B cell (primary cell): ENCODE measurements at regions not wholly inside any gene's neighbourhood (a gene's known extent, or its start where the extent isn't known, plus 50 kb on each side); places are given as distances from the start of the nearest gene placed in this dataset.

Experiments used
- ATAC-seq: fragments of 200-7000 bp; cut with Tn5 transposase; one replicate; pipeline ENCODE4 v1.10.0; 2021; ENCODE audit warnings: low read depth, mild to moderate bottlenecking, moderate number of reproducible peaks, moderate library complexity
- CTCF ChIA-PET: fragments of 350-600 bp; sonication (Branson Sonifier 250); formaldehyde crosslinking; loops from one replicate; lab custom pipeline; 2021; ENCODE audit warnings: antibody characterized with exemption, inconsistent platforms; lab: Charles Lee
- POLR2A ChIA-PET: fragments of 350-600 bp; sonication (Branson Sonifier 250); formaldehyde crosslinking; loops from one replicate; lab custom pipeline; 2021; ENCODE audit warnings: antibody characterized with exemption; lab: Charles Lee
- DNase-seq: peaks from one replicate; pipeline ENCODE4 v3.0.0; 2013
- H2AFZ ChIP-seq: 2 replicates; pipeline ENCODE4 v1.6.1; 2012; ENCODE audit warnings: mild to moderate bottlenecking, low read depth, low read length; ENCODE audit not compliant: insufficient read depth, poor library complexity, severe bottlenecking
- H3K27ac ChIP-seq, 2 donors: 1 replicate in 1 of 2; 2 replicates in 1 of 2; pipeline ENCODE4 v1.5.1; 2012 to 2013; ENCODE audit warnings: low read length in 2 of 2, mild to moderate bottlenecking in 2 of 2, moderate library complexity in 1 of 2
- H3K27me3 ChIP-seq, 4 experiments: fragments of 200-600 bp in 1 of 4; sonication (generic) in 1 of 4; replicated peaks in 1 of 4; 1 replicate in 2 of 4; 2 replicates in 2 of 4; pipeline versions ENCODE4 v1.6.1 to v1.7.0; 2013 to 2016; ENCODE audit warnings: low read length in 3 of 4, mild to moderate bottlenecking in 2 of 4, mixed read lengths in 1 of 4, moderate library complexity in 1 of 4; ENCODE audit not compliant: insufficient read depth in 4 of 4, control insufficient read depth in 3 of 4; ENCODE audit errors: control extremely low read depth in 1 of 4
- H3K36me3 ChIP-seq, 2 experiments: replicated peaks in 1 of 2; 1 replicate in 1 of 2; 2 replicates in 1 of 2; pipeline versions ENCODE4 v1.6.1 to v1.7.1; 2013; ENCODE audit warnings: low read length in 1 of 2; ENCODE audit not compliant: insufficient read depth in 2 of 2, control insufficient read depth in 1 of 2; ENCODE audit errors: control extremely low read depth in 1 of 2, extremely low read depth in 1 of 2
- H3K4me1 ChIP-seq, 2 donors: fragments of 200-600 bp in 1 of 2; sonication (generic) in 1 of 2; 1 replicate in 1 of 2; 2 replicates in 1 of 2; pipeline versions ENCODE4 v1.5.1 to v1.6.1; 2013 to 2017; ENCODE audit warnings: low read length in 2 of 2; ENCODE audit not compliant: control insufficient read depth in 2 of 2, insufficient read depth in 2 of 2
- H3K4me2 ChIP-seq: replicated peaks from 2 replicates; pipeline ENCODE3; 2012; ENCODE audit warnings: mild to moderate bottlenecking, low read depth, low read length; ENCODE audit not compliant: poor library complexity, severe bottlenecking
- H3K4me3 ChIP-seq, 5 experiments: fragments of 200-600 bp in 1 of 5; sonication (generic) in 1 of 5; 1 replicate in 3 of 5; 2 replicates in 2 of 5; pipeline versions ENCODE4 v1.5.1 to v1.7.0; 2011 to 2016; ENCODE audit warnings: low read length in 4 of 5, mild to moderate bottlenecking in 4 of 5, low read depth in 2 of 5, control low read depth in 1 of 5, moderate library complexity in 1 of 5; ENCODE audit not compliant: insufficient read depth in 1 of 5; ENCODE audit errors: control extremely low read depth in 1 of 5, extremely low read depth in 1 of 5
- H3K79me2 ChIP-seq: fragments of 200-600 bp; sonication (generic); one replicate; pipeline ENCODE4 v1.6.0; 2016; ENCODE audit warnings: low read length; ENCODE audit not compliant: control insufficient read depth, insufficient read depth
- H3K9ac ChIP-seq: fragments of 200-600 bp; sonication (generic); 2 replicates; pipeline ENCODE4 v1.6.1; 2017; ENCODE audit warnings: mild to moderate bottlenecking, low read length, moderate library complexity
- H3K9me3 ChIP-seq, 3 donors: one replicate each; pipeline versions ENCODE4 v1.6.1 to v1.7.1; 2013; ENCODE audit warnings: low read length in 2 of 3; ENCODE audit not compliant: control insufficient read depth in 2 of 3, insufficient read depth in 1 of 3; ENCODE audit errors: control extremely low read depth in 1 of 3
- H4K20me1 ChIP-seq: 2 replicates; pipeline ENCODE4 v1.6.0; 2012; ENCODE audit warnings: mild to moderate bottlenecking, low read length; ENCODE audit not compliant: insufficient read depth, control insufficient read depth, poor library complexity, severe bottlenecking
- H3K27ac Mint-ChIP-seq: one replicate; pipeline ENCODE4 v1.8.0; 2021; ENCODE audit warnings: mixed read lengths
- H3K27me3 Mint-ChIP-seq: one replicate; pipeline ENCODE4 v1.8.0; 2021; ENCODE audit warnings: mixed read lengths
- H3K4me1 Mint-ChIP-seq: one replicate; pipeline ENCODE4 v1.8.0; 2021; ENCODE audit warnings: mixed read lengths
- H3K4me3 Mint-ChIP-seq: one replicate; pipeline ENCODE4 v1.8.0; 2021; ENCODE audit warnings: mixed read lengths
- H3K9me3 Mint-ChIP-seq: one replicate; pipeline ENCODE4 v1.8.0; 2022; ENCODE audit warnings: mixed read lengths; ENCODE audit not compliant: insufficient read depth
- CTCF ChIP-seq: fragments of 200-600 bp; IDR thresholded peaks from one replicate; pipeline ENCODE4 v1.8.0; 2022; ENCODE audit warnings: antibody characterized with exemption, mild to moderate bottlenecking
- EZH2 ChIP-seq: IDR thresholded peaks from 2 replicates; pipeline ENCODE4 v1.6.1; 2012; ENCODE audit warnings: borderline replicate concordance, low read depth, mild to moderate bottlenecking, moderate library complexity, low read length; ENCODE audit not compliant: insufficient read depth, poor library complexity, severe bottlenecking
- WGBS: methylation state at CpG from one replicate; pipeline ENCODE4 v1.1.5; 2013; ENCODE audit warnings: missing lambda C conversion rate; ENCODE audit not compliant: insufficient coverage; 5-methylcytosine and 5-hydroxymethylcytosine counted together
- intact Hi-C: fragments of 100-400 bp; cut with micrococcal nuclease; formaldehyde crosslinking; loops from one replicate; pipeline ENCODE4 v1.10.0; 2022

- no peak for ATAC-seq
- TF ChIP-seq CTCF: no peak
- no peak for TF ChIP-seq EZH2
- H2AFZ ChIP-seq: no peak overlapping the region
These were observed 233.1 kb upstream of the USP24 start for GRCh38 chr1:55448261-55448660.

GRCh38 chr1:55447488-55447887 lies 232.3 kb upstream of the USP24 start:
- Histone ChIP-seq H3K9ac (no peak overlapping the region), H3K27ac (no peak overlapping the region), H3K27me3 (peaks cover 0 to 2% (median 0%) of the 10 kb centered on the region in 4 experiments), H3K36me3 (no peaks in the 10 kb centered on the region), H3K9me3 (no peaks in the 10 kb centered on the region), H3K4me3 (no peak overlapping the region), H4K20me1 (no peaks in the 10 kb centered on the region), H3K4me2 (no peak overlapping the region), H3K4me1 (no peaks in the 10 kb centered on the region), H2AFZ (no peak overlapping the region), H3K79me2 (no peaks in the 10 kb centered on the region)
- intact Hi-C loops: no loop called here
- POLR2A ChIA-PET: no interaction called here
- Mint-ChIP-seq H3K4me3 (no peak overlapping the region), H3K4me1 (no peaks in the 10 kb centered on the region), H3K27ac (no peak overlapping the region), H3K9me3 (no peaks in the 10 kb centered on the region), H3K27me3 (peaks cover 24% of the 10 kb centered on the region)
- DNase-seq (no peak), ATAC-seq (no peak)
- CTCF ChIA-PET: no interaction called here
- TF ChIP-seq EZH2 (no peak), CTCF (no peak)
- WGBS: no CpG with 5 or more reads among the region's 2 CpGs

More at GRCh38 chr1:55448261-55448660, 233.1 kb upstream of the USP24 start:
- H3K4me1 Mint-ChIP-seq: no peaks in the 10 kb centered on the region
- no peak overlapping the region for H3K4me2 ChIP-seq
- H3K27me3 ChIP-seq: peaks cover 0 to 2% (median 0%) of the 10 kb centered on the region in 4 experiments
- CTCF ChIA-PET: no interaction called here
- no peak overlapping the region for H3K9ac ChIP-seq
- H3K9me3 ChIP-seq: no peaks in the 10 kb centered on the region
- no peak overlapping the region for H3K4me3 ChIP-seq
- H3K27ac ChIP-seq: no peak overlapping the region
- intact Hi-C loops: no loop called here
- H3K4me1 ChIP-seq: no peaks in the 10 kb centered on the region
- no peaks in the 10 kb centered on the region for H3K36me3 ChIP-seq
- no peak overlapping the region for H3K4me3 Mint-ChIP-seq
- H3K79me2 ChIP-seq: no peaks in the 10 kb centered on the region
- no peak overlapping the region for H3K27ac Mint-ChIP-seq
- no peaks in the 10 kb centered on the region for H4K20me1 ChIP-seq
- no peak for DNase-seq
- peaks cover 23% of the 10 kb centered on the region for H3K27me3 Mint-ChIP-seq
- POLR2A ChIA-PET: no interaction called here
- H3K9me3 Mint-ChIP-seq: no peaks in the 10 kb centered on the region
